SJSA1 (cell line): ENCODE measurements at regions not wholly inside any gene's neighbourhood (a gene's known extent, or its start where the extent isn't known, plus 50 kb on each side); places are given as distances from the start of the nearest gene placed in this dataset.

Experiments
- DNase-seq, 2 experiments: peaks; one replicate each; pipeline ENCODE4 v3.0.0-alpha.2; 2015 to 2020; ENCODE audit warnings: low spot score in 2 of 2, low read depth in 1 of 2
- H3K27ac ChIP-seq: fragments of 250-450 bp; sonication (Bioruptor Pico); 2 replicates; pipeline ENCODE4 v1.5.1; 2020; ENCODE audit warnings: mild to moderate bottlenecking, moderate library complexity
- H3K27me3 ChIP-seq: fragments of 250-450 bp; sonication (Bioruptor Pico); replicated peaks from 2 replicates; pipeline ENCODE4 v1.5.1; 2020; ENCODE audit warnings: mild to moderate bottlenecking, moderate library complexity
- H3K36me3 ChIP-seq: fragments of 250-450 bp; sonication (Bioruptor Pico); 2 replicates; pipeline ENCODE4 v1.5.1; 2020; ENCODE audit warnings: mild to moderate bottlenecking
- H3K4me1 ChIP-seq: fragments of 250-450 bp; sonication (Bioruptor Pico); replicated peaks from 2 replicates; pipeline ENCODE4 v1.6.1; 2021; ENCODE audit warnings: mild to moderate bottlenecking
- H3K4me3 ChIP-seq: fragments of 250-450 bp; sonication (Bioruptor Pico); 2 replicates; pipeline ENCODE4 v1.5.1; 2020; ENCODE audit warnings: mild to moderate bottlenecking
- H3K9me3 ChIP-seq: fragments of 250-450 bp; sonication (Bioruptor Pico); replicated peaks from 2 replicates; pipeline ENCODE4 v1.5.1; 2020; ENCODE audit warnings: mild to moderate bottlenecking

- no peak for DNase-seq
- H3K27ac ChIP-seq = no peak overlapping the region
- no peaks in the 10 kb centered on the region for H3K36me3 ChIP-seq
- H3K4me3 ChIP-seq = no peak overlapping the region
- H3K4me1 ChIP-seq = no peaks in the 10 kb centered on the region
- H3K9me3 ChIP-seq = no peaks in the 10 kb centered on the region
- no peaks in the 10 kb centered on the region for H3K27me3 ChIP-seq
These were observed 67.6 kb downstream of the HTR1A start for GRCh38 chr5:63894690-63895089.

GRCh38 chr5:63878788-63879187, 83.5 kb downstream of the HTR1A start:
- Histone ChIP-seq H3K27ac (no peak overlapping the region), H3K36me3 (no peaks in the 10 kb centered on the region), H3K9me3 (no peaks in the 10 kb centered on the region), H3K27me3 (no peaks in the 10 kb centered on the region), H3K4me1 (no peaks in the 10 kb centered on the region), H3K4me3 (no peak overlapping the region)
- no peak for DNase-seq

- DNase-seq = no peak
- no peak overlapping the region for H3K27ac ChIP-seq
- H3K9me3 ChIP-seq = no peaks in the 10 kb centered on the region
- no peaks in the 10 kb centered on the region for H3K36me3 ChIP-seq
- no peaks in the 10 kb centered on the region for H3K4me1 ChIP-seq
- no peak overlapping the region for H3K4me3 ChIP-seq
- no peaks in the 10 kb centered on the region for H3K27me3 ChIP-seq
These were observed 84.3 kb downstream of the HTR1A start for GRCh38 chr5:63877961-63878360.

DNA sequence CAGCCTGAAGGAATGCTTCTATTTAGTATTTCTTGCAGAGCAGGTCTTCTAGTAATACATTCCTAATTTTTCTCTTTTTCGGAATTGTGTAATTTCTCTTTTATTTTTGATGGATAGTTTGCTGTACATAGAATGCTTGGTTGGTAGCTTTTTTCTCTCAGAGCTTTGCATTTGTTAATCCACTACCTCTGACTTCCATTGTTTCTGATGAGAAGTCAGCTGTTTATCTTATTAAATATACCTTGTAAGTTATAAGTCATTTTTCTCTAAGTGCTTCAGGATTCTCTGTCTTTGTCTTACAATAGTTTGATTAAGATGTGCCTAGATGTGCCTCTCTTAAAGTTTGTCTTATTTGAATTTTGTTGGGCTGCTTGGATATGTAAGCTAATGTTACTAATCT, 101.9 kb downstream of the HTR1A start:
- H3K4me3 ChIP-seq = no peak overlapping the region
- no peak for DNase-seq
- H3K27ac ChIP-seq = no peak overlapping the region
- no peaks in the 10 kb centered on the region for H3K4me1 ChIP-seq
- H3K9me3 ChIP-seq = 0 out of 2 replicates have a peak, but pooled peaks cover 2% of the 10 kb centered on the region
- no peaks in the 10 kb centered on the region for H3K27me3 ChIP-seq
- no peaks in the 10 kb centered on the region for H3K36me3 ChIP-seq

- no peaks in the 10 kb centered on the region for H3K36me3 ChIP-seq
- H3K9me3 ChIP-seq = no peaks in the 10 kb centered on the region
- no peaks in the 10 kb centered on the region for H3K27me3 ChIP-seq
- H3K27ac ChIP-seq = no peak overlapping the region
- H3K4me3 ChIP-seq = no peak overlapping the region
- DNase-seq = no peak
- no peaks in the 10 kb centered on the region for H3K4me1 ChIP-seq
These were observed 108.2 kb downstream of the HTR1A start for GRCh38 chr5:63854076-63854475.

DNA sequence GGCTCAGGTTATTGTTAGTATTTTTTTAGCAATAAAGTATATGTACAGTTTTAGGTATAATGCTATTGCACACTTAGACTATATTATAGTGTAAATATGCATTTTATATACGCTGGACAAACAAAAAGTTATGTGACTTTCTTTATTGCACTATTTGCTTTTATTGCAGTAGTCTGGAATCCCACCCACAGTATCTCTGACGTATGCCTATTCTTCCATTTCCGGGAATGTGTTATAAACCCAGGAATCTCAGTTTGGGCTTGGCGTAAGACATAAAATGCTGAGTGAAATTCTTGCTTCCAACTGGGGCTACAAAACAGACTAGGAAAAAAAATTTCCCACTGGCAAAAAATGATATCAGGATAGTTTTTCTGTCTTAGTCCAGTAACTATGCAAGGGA, 119.1 kb downstream of the HTR1A start:
- Histone ChIP-seq H3K27me3 (no peaks in the 10 kb centered on the region), H3K36me3 (no peaks in the 10 kb centered on the region), H3K4me1 (no peaks in the 10 kb centered on the region), H3K4me3 (no peak overlapping the region), H3K9me3 (no peaks in the 10 kb centered on the region), H3K27ac (no peak overlapping the region)
- DNase-seq = no peak

DNA sequence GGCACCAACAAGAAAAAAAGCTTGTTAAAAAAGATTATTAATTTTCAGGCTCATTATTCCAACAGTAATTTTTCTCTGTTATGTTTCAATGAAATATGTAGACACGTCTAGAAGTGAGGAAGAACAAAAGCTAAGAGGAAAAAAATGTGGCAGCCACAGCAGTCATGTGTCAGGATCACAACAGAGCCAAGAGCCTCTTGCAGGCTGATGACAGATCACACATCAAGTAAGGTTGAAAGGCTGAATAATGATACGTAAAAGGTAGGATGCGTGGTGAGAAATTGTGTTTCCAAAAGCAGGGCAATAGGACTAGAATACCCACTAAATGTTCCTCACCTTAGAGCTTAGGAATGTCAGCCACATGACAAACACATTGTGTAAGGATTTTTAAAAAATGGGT, 124.8 kb downstream of the HTR1A start:
- no peak overlapping the region for H3K4me3 ChIP-seq
- H3K9me3 ChIP-seq = no peaks in the 10 kb centered on the region
- no peaks in the 10 kb centered on the region for H3K36me3 ChIP-seq
- no peak for DNase-seq
- no peak overlapping the region for H3K27ac ChIP-seq
- H3K4me1 ChIP-seq = no peaks in the 10 kb centered on the region
- H3K27me3 ChIP-seq = no peaks in the 10 kb centered on the region

DNA sequence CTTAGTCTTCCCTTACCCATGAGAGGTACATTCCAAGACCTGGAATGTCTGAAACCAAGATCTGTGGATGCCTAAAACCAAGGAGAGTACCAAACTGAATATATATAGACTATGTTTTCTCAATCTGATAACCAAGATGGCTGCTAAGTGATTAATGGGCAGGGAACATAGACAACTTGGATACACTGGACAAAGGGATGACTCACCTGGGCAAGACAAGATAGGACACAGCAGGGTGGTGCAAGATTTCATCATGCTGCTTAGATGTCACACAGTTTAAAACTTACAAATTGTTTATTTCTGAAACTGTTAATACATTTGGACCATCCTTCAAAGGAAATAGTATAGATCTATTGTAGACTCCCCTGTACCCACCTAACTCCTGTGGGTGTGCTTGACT, 130.9 kb downstream of the HTR1A start:
- no peaks in the 10 kb centered on the region for H3K4me1 ChIP-seq
- H3K9me3 ChIP-seq = no peaks in the 10 kb centered on the region
- H3K36me3 ChIP-seq = no peaks in the 10 kb centered on the region
- H3K27me3 ChIP-seq = no peaks in the 10 kb centered on the region
- H3K4me3 ChIP-seq = no peak overlapping the region
- DNase-seq = no peak
- H3K27ac ChIP-seq = no peak overlapping the region

GRCh38 chr5:63825984-63826383, 136.3 kb downstream of the HTR1A start:
- no peaks in the 10 kb centered on the region for H3K36me3 ChIP-seq
- H3K27ac ChIP-seq = no peak overlapping the region
- H3K4me1 ChIP-seq = no peaks in the 10 kb centered on the region
- H3K27me3 ChIP-seq = no peaks in the 10 kb centered on the region
- no peak overlapping the region for H3K4me3 ChIP-seq
- no peaks in the 10 kb centered on the region for H3K9me3 ChIP-seq
- no peak for DNase-seq

DNA sequence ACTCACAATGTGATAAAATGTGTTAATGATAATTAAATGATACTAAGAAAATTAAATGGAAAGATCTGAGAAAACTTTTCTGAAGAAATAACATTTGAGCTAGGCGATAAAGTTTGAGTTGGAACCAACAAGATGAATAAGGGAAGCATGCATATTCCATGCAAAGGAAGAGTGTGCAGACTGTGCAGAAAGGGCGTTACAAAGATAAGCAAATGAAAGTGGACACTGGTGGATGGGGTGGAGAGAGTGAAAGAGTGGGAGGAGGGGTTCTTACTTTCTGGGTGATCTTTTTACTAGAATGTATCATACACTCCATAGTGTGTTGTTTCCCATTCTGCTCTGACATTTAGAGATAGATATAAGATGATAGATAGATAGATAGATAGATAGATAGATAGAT, 138.7 kb downstream of the HTR1A start:
- H3K27me3 ChIP-seq = no peaks in the 10 kb centered on the region
- H3K4me3 ChIP-seq = no peak overlapping the region
- H3K36me3 ChIP-seq = no peaks in the 10 kb centered on the region
- DNase-seq = no peak
- no peaks in the 10 kb centered on the region for H3K4me1 ChIP-seq
- H3K27ac ChIP-seq = no peak overlapping the region
- no peaks in the 10 kb centered on the region for H3K9me3 ChIP-seq

- Histone ChIP-seq H3K27me3 (no peaks in the 10 kb centered on the region), H3K27ac (no peak overlapping the region), H3K36me3 (no peaks in the 10 kb centered on the region), H3K9me3 (no peaks in the 10 kb centered on the region), H3K4me1 (no peaks in the 10 kb centered on the region), H3K4me3 (no peak overlapping the region)
- no peak for DNase-seq
These were observed 139.6 kb downstream of the HTR1A start for GRCh38 chr5:63822614-63823013.

GRCh38 chr5:63820577-63820976, 141.7 kb downstream of the HTR1A start:
- no peaks in the 10 kb centered on the region for H3K27me3 ChIP-seq
- H3K4me1 ChIP-seq = no peaks in the 10 kb centered on the region
- no peak overlapping the region for H3K4me3 ChIP-seq
- DNase-seq = no peak
- H3K9me3 ChIP-seq = no peaks in the 10 kb centered on the region
- H3K36me3 ChIP-seq = no peaks in the 10 kb centered on the region
- H3K27ac ChIP-seq = no peak overlapping the region

GRCh38 chr5:63812693-63813092, 149.6 kb downstream of the HTR1A start:
- Histone ChIP-seq H3K4me1 (no peaks in the 10 kb centered on the region), H3K27ac (no peak overlapping the region), H3K4me3 (no peak overlapping the region), H3K9me3 (no peaks in the 10 kb centered on the region), H3K27me3 (no peaks in the 10 kb centered on the region), H3K36me3 (no peaks in the 10 kb centered on the region)
- no peak for DNase-seq

DNA sequence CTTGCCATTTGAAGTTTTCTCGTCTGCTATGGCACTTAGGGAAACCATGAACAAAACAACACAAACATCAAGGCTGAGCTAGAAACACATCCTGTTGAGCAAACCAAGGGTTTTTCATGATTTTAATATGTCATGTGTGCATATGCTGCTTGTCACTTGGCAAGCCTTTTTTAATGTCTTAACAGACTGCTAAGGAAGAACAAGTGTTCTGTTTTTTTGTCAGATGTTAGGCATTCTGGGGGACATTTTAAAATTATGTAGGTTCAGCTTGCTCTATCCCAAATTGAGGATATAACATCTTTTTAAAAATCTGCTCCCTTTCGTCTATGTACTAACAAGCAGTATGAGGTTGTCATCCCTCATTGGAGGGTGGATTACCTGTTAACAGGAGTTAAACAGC, 150.3 kb downstream of the HTR1A start:
- Histone ChIP-seq H3K4me1 (no peaks in the 10 kb centered on the region), H3K27me3 (no peaks in the 10 kb centered on the region), H3K36me3 (no peaks in the 10 kb centered on the region), H3K4me3 (no peak overlapping the region), H3K9me3 (no peaks in the 10 kb centered on the region), H3K27ac (no peak overlapping the region)
- no peak for DNase-seq

DNA sequence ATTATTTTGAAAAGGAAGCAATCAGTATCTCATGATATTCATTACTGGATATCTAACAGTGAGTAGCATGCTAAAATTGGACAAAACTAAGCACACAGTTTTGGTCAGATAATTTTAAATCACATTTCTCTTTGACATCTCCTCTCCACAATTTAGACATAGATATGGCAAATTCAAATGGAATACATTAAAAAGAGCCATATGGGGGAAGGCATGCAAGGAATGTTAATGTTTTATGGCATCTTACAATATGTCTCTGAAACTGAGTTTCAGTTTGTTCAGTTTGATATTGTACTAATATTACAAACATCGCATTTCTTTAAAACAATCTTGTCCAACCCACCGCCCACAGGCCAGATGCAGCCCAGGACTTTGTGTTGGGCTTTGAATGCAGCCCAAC, 151.0 kb downstream of the HTR1A start:
- Histone ChIP-seq H3K4me1 (no peaks in the 10 kb centered on the region), H3K27ac (no peak overlapping the region), H3K27me3 (no peaks in the 10 kb centered on the region), H3K36me3 (no peaks in the 10 kb centered on the region), H3K9me3 (no peaks in the 10 kb centered on the region), H3K4me3 (no peak overlapping the region)
- DNase-seq = no peak
